ENCODE measurements at regions not wholly inside any gene's neighbourhood (a gene's known extent, or its start where the extent isn't known, plus 50 kb on each side); places are given as distances from the start of the nearest gene placed in this dataset.

GRCh38 chr2:103809941-103810441 is 1043.9 kb upstream of the POU3F3 start:
- TF ChIP-seq CTCF (IDR thresholded peaks at IDR 0.05; ENCODE audit: insufficient read depth, low read length, poor library complexity, severe bottlenecking) = no peak
- no peak for TF ChIP-seq EZH2phosphoT487 (conservative IDR thresholded peaks at IDR 0.05; ENCODE audit: low read length)
- no peak overlapping the region for H3K9ac ChIP-seq (ENCODE audit: low read length)
- H3K79me2 ChIP-seq (ENCODE audit: insufficient read depth, low read length) = no peaks in the 10 kb centered on the region
- H3K27ac ChIP-seq (ENCODE audit: low read depth, low read length) = no peak overlapping the region
- no peaks in the 10 kb centered on the region for H4K20me1 ChIP-seq (ENCODE audit: low read depth, low read length)
- H3K4me3 ChIP-seq (ENCODE audit: insufficient read depth, low read length, poor library complexity, severe bottlenecking) = no peak overlapping the region
- H2AFZ ChIP-seq (ENCODE audit: low read depth, low read length, severe bottlenecking) = no peak overlapping the region
- no peaks in the 10 kb centered on the region for H3F3A ChIP-seq (ENCODE audit: insufficient read depth)
- no peaks in the 10 kb centered on the region for H3K9me3 ChIP-seq (ENCODE audit: insufficient read depth, low read length)
- no peaks in the 10 kb centered on the region for H3K36me3 ChIP-seq (ENCODE audit: low read length)
- no peaks in the 10 kb centered on the region for H3K9me2 ChIP-seq (replicated peaks; ENCODE audit: insufficient read depth, low read length)
- H3K27me3 ChIP-seq (ENCODE audit: low read length) = no peaks in the 10 kb centered on the region
- no peak overlapping the region for H3K4me2 ChIP-seq (ENCODE audit: low read depth, low read length, poor library complexity, severe bottlenecking)

- Histone ChIP-seq H3K9ac (ENCODE audit: low read length) (no peak overlapping the region), H3K9me2 (replicated peaks; ENCODE audit: insufficient read depth, low read length) (no peaks in the 10 kb centered on the region), H3K9me3 (ENCODE audit: insufficient read depth, low read length) (no peaks in the 10 kb centered on the region), H3F3A (ENCODE audit: insufficient read depth) (no peaks in the 10 kb centered on the region), H2AFZ (ENCODE audit: low read depth, low read length, severe bottlenecking) (no peak overlapping the region), H4K20me1 (ENCODE audit: low read depth, low read length) (no peaks in the 10 kb centered on the region), H3K36me3 (ENCODE audit: low read length) (no peaks in the 10 kb centered on the region), H3K27ac (ENCODE audit: low read depth, low read length) (no peak overlapping the region), H3K4me3 (ENCODE audit: insufficient read depth, low read length, poor library complexity, severe bottlenecking) (no peak overlapping the region), H3K79me2 (ENCODE audit: insufficient read depth, low read length) (no peaks in the 10 kb centered on the region), H3K27me3 (ENCODE audit: low read length) (no peaks in the 10 kb centered on the region), H3K4me2 (ENCODE audit: low read depth, low read length, poor library complexity, severe bottlenecking) (no peak overlapping the region)
- no peak for TF ChIP-seq EZH2phosphoT487 (conservative IDR thresholded peaks at IDR 0.05; ENCODE audit: low read length)
- TF ChIP-seq CTCF (IDR thresholded peaks at IDR 0.05; ENCODE audit: insufficient read depth, low read length, poor library complexity, severe bottlenecking) = no peak
Measured at GRCh38 chr2:103810875-103811274, 1043.0 kb upstream of the POU3F3 start.

- Histone ChIP-seq H3K36me3 (ENCODE audit: low read length) (no peaks in the 10 kb centered on the region), H3K27ac (ENCODE audit: low read depth, low read length) (no peak overlapping the region), H3K9me2 (replicated peaks; ENCODE audit: insufficient read depth, low read length) (no peaks in the 10 kb centered on the region), H3K27me3 (ENCODE audit: low read length) (no peaks in the 10 kb centered on the region), H2AFZ (ENCODE audit: low read depth, low read length, severe bottlenecking) (no peak overlapping the region), H3K9ac (ENCODE audit: low read length) (no peak overlapping the region), H4K20me1 (ENCODE audit: low read depth, low read length) (no peaks in the 10 kb centered on the region), H3K4me3 (ENCODE audit: insufficient read depth, low read length, poor library complexity, severe bottlenecking) (no peak overlapping the region), H3K9me3 (ENCODE audit: insufficient read depth, low read length) (no peaks in the 10 kb centered on the region), H3K79me2 (ENCODE audit: insufficient read depth, low read length) (no peaks in the 10 kb centered on the region), H3K4me2 (ENCODE audit: low read depth, low read length, poor library complexity, severe bottlenecking) (no peak overlapping the region), H3F3A (ENCODE audit: insufficient read depth) (no peaks in the 10 kb centered on the region)
- no peak for TF ChIP-seq CTCF (IDR thresholded peaks at IDR 0.05; ENCODE audit: insufficient read depth, low read length, poor library complexity, severe bottlenecking)
- no peak for TF ChIP-seq EZH2phosphoT487 (conservative IDR thresholded peaks at IDR 0.05; ENCODE audit: low read length)
Measured at GRCh38 chr2:103814016-103814415, 1039.9 kb upstream of the POU3F3 start.
